SJCRH30 (cell line): ENCODE measurements at regions not wholly inside any gene's neighbourhood (a gene's known extent, or its start where the extent isn't known, plus 50 kb on each side); places are given as distances from the start of the nearest gene placed in this dataset.
A peak's percentile ranks its signal among the peaks of the same experiment; 100 is the strongest.

Source experiments
- DNase-seq, 2 experiments: peaks; one replicate each; pipeline ENCODE4 v3.0.0-alpha.2; 2015 to 2020
- H3K27ac ChIP-seq: fragments of 250-450 bp; sonication (Bioruptor Pico); 2 replicates; pipeline ENCODE4 v1.5.1; 2020; ENCODE audit warnings: mild to moderate bottlenecking, moderate library complexity
- H3K27me3 ChIP-seq: fragments of 250-450 bp; sonication (Bioruptor Pico); 2 replicates; pipeline ENCODE4 v1.5.1; 2020; ENCODE audit warnings: mild to moderate bottlenecking, moderate library complexity
- H3K36me3 ChIP-seq: fragments of 250-450 bp; sonication (Bioruptor Pico); 2 replicates; pipeline ENCODE4 v1.5.1; 2020; ENCODE audit warnings: mild to moderate bottlenecking, moderate library complexity
- H3K4me1 ChIP-seq: fragments of 250-450 bp; sonication (Bioruptor Pico); 2 replicates; pipeline ENCODE4 v1.5.1; 2020; ENCODE audit warnings: mild to moderate bottlenecking, moderate library complexity
- H3K4me3 ChIP-seq: fragments of 250-450 bp; sonication (Bioruptor Pico); 2 replicates; pipeline ENCODE4 v1.5.1; 2020; ENCODE audit warnings: mild to moderate bottlenecking, moderate library complexity
- H3K9me3 ChIP-seq: fragments of 250-450 bp; sonication (Bioruptor Pico); replicated peaks from 2 replicates; pipeline ENCODE4 v1.5.1; 2020; ENCODE audit warnings: mild to moderate bottlenecking, moderate library complexity

- H3K9me3 ChIP-seq = no peaks in the 10 kb centered on the region
- no peaks in the 10 kb centered on the region for H3K4me1 ChIP-seq
- H3K27ac ChIP-seq = no peak overlapping the region
- H3K27me3 ChIP-seq = no peaks in the 10 kb centered on the region
- H3K36me3 ChIP-seq = no peaks in the 10 kb centered on the region
- H3K4me3 ChIP-seq = no peak overlapping the region
- peak in 1 of 2 experiments; percentile 27 for DNase-seq
Measured at GRCh38 chr7:13069841-13070240, 382.4 kb downstream of the ARL4A start.

- no peaks in the 10 kb centered on the region for H3K4me1 ChIP-seq
- H3K27ac ChIP-seq = no peak overlapping the region
- no peak overlapping the region for H3K4me3 ChIP-seq
- no peaks in the 10 kb centered on the region for H3K36me3 ChIP-seq
- H3K9me3 ChIP-seq = no peaks in the 10 kb centered on the region
- no peak for DNase-seq
- no peaks in the 10 kb centered on the region; the same call in 1 of the 2 replicates for H3K27me3 ChIP-seq
Measured at GRCh38 chr7:13072014-13072413, 384.6 kb downstream of the ARL4A start.

GRCh38 chr7:13077466-13077865, 390.0 kb downstream of the ARL4A start:
- H3K27me3 ChIP-seq = no peaks in the 10 kb centered on the region; the same call in 1 of the 2 replicates
- H3K4me3 ChIP-seq = no peak overlapping the region
- no peak for DNase-seq
- H3K36me3 ChIP-seq = no peaks in the 10 kb centered on the region
- no peaks in the 10 kb centered on the region for H3K9me3 ChIP-seq
- H3K4me1 ChIP-seq = no peaks in the 10 kb centered on the region
- no peak overlapping the region for H3K27ac ChIP-seq

GRCh38 chr7:13078105-13078504, 390.7 kb downstream of the ARL4A start:
- no peaks in the 10 kb centered on the region for H3K9me3 ChIP-seq
- DNase-seq = no peak
- H3K27me3 ChIP-seq = no peaks in the 10 kb centered on the region; the same call in 1 of the 2 replicates
- no peak overlapping the region for H3K4me3 ChIP-seq
- no peaks in the 10 kb centered on the region for H3K4me1 ChIP-seq
- H3K36me3 ChIP-seq = no peaks in the 10 kb centered on the region
- H3K27ac ChIP-seq = no peak overlapping the region

- DNase-seq = no peak
- H3K27ac ChIP-seq = no peak overlapping the region
- no peaks in the 10 kb centered on the region for H3K4me1 ChIP-seq
- no peaks in the 10 kb centered on the region for H3K9me3 ChIP-seq
- no peaks in the 10 kb centered on the region for H3K36me3 ChIP-seq
- H3K27me3 ChIP-seq = no peaks in the 10 kb centered on the region
- no peak overlapping the region for H3K4me3 ChIP-seq
Measured at GRCh38 chr7:13090959-13091358, 403.5 kb downstream of the ARL4A start.

- no peak overlapping the region for H3K4me3 ChIP-seq
- no peak for DNase-seq
- H3K4me1 ChIP-seq = no peaks in the 10 kb centered on the region
- no peaks in the 10 kb centered on the region for H3K27me3 ChIP-seq
- H3K9me3 ChIP-seq = no peaks in the 10 kb centered on the region
- no peak overlapping the region for H3K27ac ChIP-seq
- H3K36me3 ChIP-seq = no peaks in the 10 kb centered on the region
Measured at GRCh38 chr7:13091974-13092707, 404.7 kb downstream of the ARL4A start.

GRCh38 chr7:13092708-13093005, 405.2 kb downstream of the ARL4A start:
- Histone ChIP-seq H3K4me1 (no peaks in the 10 kb centered on the region), H3K27ac (no peak overlapping the region), H3K4me3 (no peak overlapping the region), H3K27me3 (no peaks in the 10 kb centered on the region), H3K9me3 (no peaks in the 10 kb centered on the region), H3K36me3 (no peaks in the 10 kb centered on the region)
- no peak for DNase-seq

GRCh38 chr7:13093160-13093559, 405.7 kb downstream of the ARL4A start:
- H3K27me3 ChIP-seq = no peaks in the 10 kb centered on the region
- H3K36me3 ChIP-seq = no peaks in the 10 kb centered on the region
- H3K4me3 ChIP-seq = no peak overlapping the region
- H3K27ac ChIP-seq = no peak overlapping the region
- no peaks in the 10 kb centered on the region for H3K4me1 ChIP-seq
- DNase-seq = no peak
- H3K9me3 ChIP-seq = no peaks in the 10 kb centered on the region

GRCh38 chr7:13097499-13097898, 410.1 kb downstream of the ARL4A start:
- DNase-seq = no peak
- no peak overlapping the region for H3K27ac ChIP-seq
- H3K27me3 ChIP-seq = no peaks in the 10 kb centered on the region
- no peaks in the 10 kb centered on the region for H3K9me3 ChIP-seq
- H3K4me1 ChIP-seq = no peaks in the 10 kb centered on the region
- no peak overlapping the region for H3K4me3 ChIP-seq
- H3K36me3 ChIP-seq = no peaks in the 10 kb centered on the region

- Histone ChIP-seq H3K36me3 (no peaks in the 10 kb centered on the region), H3K4me3 (no peak overlapping the region), H3K27ac (no peak overlapping the region), H3K27me3 (no peaks in the 10 kb centered on the region), H3K4me1 (no peaks in the 10 kb centered on the region), H3K9me3 (no peaks in the 10 kb centered on the region)
- no peak for DNase-seq
Measured at GRCh38 chr7:13098161-13098560, 410.7 kb downstream of the ARL4A start.

- Histone ChIP-seq H3K27me3 (no peaks in the 10 kb centered on the region), H3K9me3 (no peaks in the 10 kb centered on the region), H3K36me3 (no peaks in the 10 kb centered on the region), H3K27ac (no peak overlapping the region), H3K4me3 (no peak overlapping the region), H3K4me1 (no peaks in the 10 kb centered on the region)
- DNase-seq = no peak
Measured at GRCh38 chr7:13099154-13099795, 411.8 kb downstream of the ARL4A start.

GRCh38 chr7:13104128-13104527, 416.7 kb downstream of the ARL4A start:
- Histone ChIP-seq H3K4me3 (no peak overlapping the region), H3K36me3 (no peaks in the 10 kb centered on the region), H3K9me3 (no peaks in the 10 kb centered on the region), H3K4me1 (no peaks in the 10 kb centered on the region), H3K27ac (no peak overlapping the region), H3K27me3 (no peaks in the 10 kb centered on the region)
- no peak for DNase-seq

- Histone ChIP-seq H3K4me3 (no peak overlapping the region), H3K27ac (no peak overlapping the region), H3K9me3 (no peaks in the 10 kb centered on the region), H3K36me3 (no peaks in the 10 kb centered on the region), H3K4me1 (no peaks in the 10 kb centered on the region), H3K27me3 (no peaks in the 10 kb centered on the region)
- no peak for DNase-seq
Measured at GRCh38 chr7:13105209-13105608, 417.8 kb downstream of the ARL4A start.

- DNase-seq = no peak
- Histone ChIP-seq H3K4me1 (no peaks in the 10 kb centered on the region), H3K9me3 (no peaks in the 10 kb centered on the region), H3K27ac (no peak overlapping the region), H3K36me3 (no peaks in the 10 kb centered on the region), H3K4me3 (no peak overlapping the region), H3K27me3 (no peaks in the 10 kb centered on the region)
Measured at GRCh38 chr7:13106513-13106912, 419.1 kb downstream of the ARL4A start.

- DNase-seq = no peak
- no peak overlapping the region for H3K27ac ChIP-seq
Measured at GRCh38 chr7:13107291-13107690, 419.9 kb downstream of the ARL4A start.

GRCh38 chr7:13108061-13108460, 420.6 kb downstream of the ARL4A start:
- no peak overlapping the region for H3K4me3 ChIP-seq
- no peaks in the 10 kb centered on the region for H3K4me1 ChIP-seq
- no peaks in the 10 kb centered on the region for H3K9me3 ChIP-seq
- no peaks in the 10 kb centered on the region for H3K27me3 ChIP-seq
- H3K36me3 ChIP-seq = no peaks in the 10 kb centered on the region
- H3K27ac ChIP-seq = no peak overlapping the region
- DNase-seq = no peak

More at GRCh38 chr7:13107291-13107690, 419.9 kb downstream of the ARL4A start:
- Histone ChIP-seq H3K36me3 (no peaks in the 10 kb centered on the region), H3K27me3 (no peaks in the 10 kb centered on the region), H3K9me3 (no peaks in the 10 kb centered on the region), H3K4me1 (no peaks in the 10 kb centered on the region), H3K4me3 (no peak overlapping the region)
